Gastrocnemius medialis (tissue), 4 donors: ENCODE measurements at regions not wholly inside any gene's neighbourhood (a gene's known extent, or its start where the extent isn't known, plus 50 kb on each side); places are given as distances from the start of the nearest gene placed in this dataset.

ENCODE experiments used
- POLR2A ChIP-seq, 2 donors: fragments of 450-650 bp; IDR thresholded peaks; one replicate each; pipeline ENCODE4 v1.6.1; 2017; ENCODE audit warnings: antibody characterized with exemption in 2 of 2, mild to moderate bottlenecking in 2 of 2, moderate library complexity in 2 of 2
- TF ChIP-seq, protein P1 (sequence below), 5 experiments: fragments of 450-650 bp in 3 of 5; fragments of 200-600 bp in 2 of 5; sonication (generic) in 2 of 5; IDR thresholded peaks in 4 of 5; conservative IDR thresholded peaks in 1 of 5; 1 replicate in 4 of 5; 2 replicates in 1 of 5; pipeline ENCODE4 v1.5.1; 2016 to 2019; ENCODE audit warnings: antibody characterized with exemption in 5 of 5, mild to moderate bottlenecking in 3 of 5, moderate library complexity in 3 of 5

- TF ChIP-seq, protein P1, sequence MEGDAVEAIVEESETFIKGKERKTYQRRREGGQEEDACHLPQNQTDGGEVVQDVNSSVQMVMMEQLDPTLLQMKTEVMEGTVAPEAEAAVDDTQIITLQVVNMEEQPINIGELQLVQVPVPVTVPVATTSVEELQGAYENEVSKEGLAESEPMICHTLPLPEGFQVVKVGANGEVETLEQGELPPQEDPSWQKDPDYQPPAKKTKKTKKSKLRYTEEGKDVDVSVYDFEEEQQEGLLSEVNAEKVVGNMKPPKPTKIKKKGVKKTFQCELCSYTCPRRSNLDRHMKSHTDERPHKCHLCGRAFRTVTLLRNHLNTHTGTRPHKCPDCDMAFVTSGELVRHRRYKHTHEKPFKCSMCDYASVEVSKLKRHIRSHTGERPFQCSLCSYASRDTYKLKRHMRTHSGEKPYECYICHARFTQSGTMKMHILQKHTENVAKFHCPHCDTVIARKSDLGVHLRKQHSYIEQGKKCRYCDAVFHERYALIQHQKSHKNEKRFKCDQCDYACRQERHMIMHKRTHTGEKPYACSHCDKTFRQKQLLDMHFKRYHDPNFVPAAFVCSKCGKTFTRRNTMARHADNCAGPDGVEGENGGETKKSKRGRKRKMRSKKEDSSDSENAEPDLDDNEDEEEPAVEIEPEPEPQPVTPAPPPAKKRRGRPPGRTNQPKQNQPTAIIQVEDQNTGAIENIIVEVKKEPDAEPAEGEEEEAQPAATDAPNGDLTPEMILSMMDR (IDR thresholded peaks at IDR 0.05 in 4 of 5, conservative IDR thresholded peaks at IDR 0.05 in 1 of 5) = no peak
- TF ChIP-seq POLR2A (IDR thresholded peaks at IDR 0.05) = no peak
Observed at GRCh38 chr15:95857758-95858157, 472.7 kb upstream of the NR2F2 start.
